ENCODE measurements at regions not wholly inside any gene's neighbourhood (a gene's known extent, or its start where the extent isn't known, plus 50 kb on each side); places are given as distances from the start of the nearest gene placed in this dataset.

- TF ChIP-seq CREM (IDR thresholded peaks at IDR 0.05; ENCODE audit: low read depth), result no peak
- TF ChIP-seq JUND (IDR thresholded peaks at IDR 0.05; ENCODE audit: low read depth, low read length), result no peak
Observed at GRCh38 chr18:39529358-39529757, 1963.8 kb upstream of the CELF4 start.

All from GM12878 (cell line).